WTC11 (cell line): ENCODE measurements at regions not wholly inside any gene's neighbourhood (a gene's known extent, or its start where the extent isn't known, plus 50 kb on each side); places are given as distances from the start of the nearest gene placed in this dataset.

Source experiments
- ATAC-seq: fragments of 200-7000 bp; cut with Tn5 transposase; 2 replicates; pipeline ENCODE4 v1.10.0; 2021; ENCODE audit warnings: mild to moderate bottlenecking, moderate library complexity
- CTCF ChIA-PET: fragments of 300-600 bp; sonication (Branson Sonifier 250); formaldehyde crosslinking; loops from one replicate; lab custom pipeline; 2021; ENCODE audit warnings: antibody characterized with exemption; lab: Charles Lee
- POLR2A ChIA-PET: fragments of 350-600 bp; sonication (Branson Sonifier 250); formaldehyde crosslinking; loops from one replicate; lab custom pipeline; 2021; ENCODE audit warnings: antibody characterized with exemption; lab: Charles Lee
- DNase-seq: peaks from one replicate; pipeline ENCODE4 v3.0.0; 2021; ENCODE audit warnings: low spot score
- H3K27ac Mint-ChIP-seq: 2 replicates; pipeline ENCODE4 v1.8.0; 2021; ENCODE audit warnings: mixed read lengths
- H3K27me3 Mint-ChIP-seq: 2 replicates; pipeline ENCODE4 v1.8.0; 2021; ENCODE audit warnings: low read depth, mild to moderate bottlenecking, moderate library complexity, mixed read lengths
- H3K36me3 Mint-ChIP-seq: 2 replicates; pipeline ENCODE4 v1.8.0; 2021; ENCODE audit warnings: mixed read lengths
- H3K4me1 Mint-ChIP-seq: 2 replicates; pipeline ENCODE4 v1.8.0; 2022; ENCODE audit warnings: mixed read lengths
- H3K4me3 Mint-ChIP-seq: 2 replicates; pipeline ENCODE4 v1.8.0; 2021; ENCODE audit warnings: mild to moderate bottlenecking, moderate library complexity, mixed read lengths
- H3K9me3 Mint-ChIP-seq: 2 replicates; pipeline ENCODE4 v1.8.0; 2021; ENCODE audit warnings: mixed read lengths
- CREM ChIP-seq: sonication (generic); formaldehyde crosslinking; IDR thresholded peaks from 2 replicates; pipeline ENCODE4 v1.8.1; 2022; ENCODE audit warnings: mild to moderate bottlenecking, missing genetic modification reagents, moderate library complexity
- FOXJ3 ChIP-seq: sonication (generic); formaldehyde crosslinking; IDR thresholded peaks from 2 replicates; pipeline ENCODE4 v1.9.0; 2021; ENCODE audit warnings: missing genetic modification reagents, mild to moderate bottlenecking, borderline replicate concordance
- GRHL2 ChIP-seq: fragments of 250-450 bp; sonication (Bioruptor Pico); IDR thresholded peaks from 2 replicates; pipeline ENCODE4 v1.8.0; 2022; ENCODE audit warnings: mild to moderate bottlenecking, moderate library complexity; ENCODE audit not compliant: insufficient replicate concordance, severe bottlenecking
- JAZF1 ChIP-seq: fragments of 250-450 bp; sonication (Bioruptor Pico); IDR thresholded peaks from 2 replicates; pipeline ENCODE4 v1.9.0; 2021; ENCODE audit warnings: moderate library complexity, mild to moderate bottlenecking, inconsistent platforms
- MXD4 ChIP-seq: fragments of 250-450 bp; sonication (Bioruptor Pico); IDR thresholded peaks from 2 replicates; pipeline ENCODE4 v1.8.0; 2021; ENCODE audit warnings: mild to moderate bottlenecking, moderate library complexity, borderline replicate concordance
- MYBL2 ChIP-seq: sonication (generic); formaldehyde crosslinking; IDR thresholded peaks from 2 replicates; pipeline ENCODE4 v1.8.1; 2023; ENCODE audit warnings: mild to moderate bottlenecking, moderate library complexity, missing genetic modification reagents
- NR2C2 ChIP-seq: sonication (generic); formaldehyde crosslinking; IDR thresholded peaks from 2 replicates; pipeline ENCODE4 v1.8.0; 2022; ENCODE audit warnings: mild to moderate bottlenecking, missing genetic modification reagents
- SOX15 ChIP-seq: fragments of 250-450 bp; sonication (Bioruptor Pico); IDR thresholded peaks from 2 replicates; pipeline ENCODE4 v1.9.0; 2021; ENCODE audit warnings: mild to moderate bottlenecking
- TCF7 ChIP-seq: sonication (generic); formaldehyde crosslinking; IDR thresholded peaks from 2 replicates; pipeline ENCODE4 v1.8.0; 2022; ENCODE audit warnings: mild to moderate bottlenecking, low read depth, missing genetic modification reagents, moderate library complexity
- ZNF121 ChIP-seq: sonication (generic); formaldehyde crosslinking; IDR thresholded peaks from 2 replicates; pipeline ENCODE4 v1.8.0; 2023; ENCODE audit warnings: missing genetic modification reagents
- ZNF138 ChIP-seq: sonication (generic); formaldehyde crosslinking; conservative IDR thresholded peaks from 2 replicates; pipeline ENCODE4 v1.8.1; 2022; ENCODE audit warnings: mild to moderate bottlenecking, moderate library complexity, missing genetic modification reagents
- ZNF423 ChIP-seq: fragments of 250-450 bp; sonication (Bioruptor Pico); IDR thresholded peaks from 2 replicates; pipeline ENCODE4 v2.1.2; 2022; ENCODE audit warnings: mild to moderate bottlenecking, moderate library complexity
- ZNF671 ChIP-seq: fragments of 250-450 bp; sonication (Bioruptor Pico); IDR thresholded peaks from 2 replicates; pipeline ENCODE4 v1.8.0; 2021; ENCODE audit warnings: mild to moderate bottlenecking
- TF ChIP-seq, protein P1 (sequence below): sonication (generic); formaldehyde crosslinking; conservative IDR thresholded peaks from 2 replicates; pipeline ENCODE4 v1.8.1; 2023; ENCODE audit warnings: mild to moderate bottlenecking, low read depth, missing genetic modification reagents, moderate library complexity
- TF ChIP-seq, protein P2 (sequence below): sonication (generic); formaldehyde crosslinking; IDR thresholded peaks from 2 replicates; pipeline ENCODE4 v1.8.1; 2023; ENCODE audit warnings: mild to moderate bottlenecking, moderate library complexity, missing genetic modification reagents
- TF ChIP-seq, protein P3 (sequence below): sonication (generic); formaldehyde crosslinking; IDR thresholded peaks from 2 replicates; pipeline ENCODE4 v1.8.1; 2022; ENCODE audit warnings: low read depth, missing genetic modification reagents, borderline replicate concordance
- TF ChIP-seq, protein P4 (sequence below): sonication (generic); formaldehyde crosslinking; IDR thresholded peaks from 2 replicates; pipeline ENCODE4 v1.8.0; 2022; ENCODE audit warnings: mild to moderate bottlenecking, missing genetic modification reagents
- TF ChIP-seq, protein P5 (sequence below): fragments of 250-450 bp; sonication (Bioruptor Pico); IDR thresholded peaks from 2 replicates; pipeline ENCODE4 v1.9.0; 2021; ENCODE audit warnings: mild to moderate bottlenecking, borderline replicate concordance
- TF ChIP-seq, protein P6 (sequence below): sonication (generic); formaldehyde crosslinking; IDR thresholded peaks from 2 replicates; pipeline ENCODE4 v1.8.1; 2023; ENCODE audit warnings: mild to moderate bottlenecking, missing genetic modification reagents
- TF ChIP-seq, protein P7 (sequence below): fragments of 250-450 bp; sonication (Bioruptor Pico); IDR thresholded peaks from 2 replicates; pipeline ENCODE4 v1.9.0; 2021; ENCODE audit warnings: mild to moderate bottlenecking

DNA sequence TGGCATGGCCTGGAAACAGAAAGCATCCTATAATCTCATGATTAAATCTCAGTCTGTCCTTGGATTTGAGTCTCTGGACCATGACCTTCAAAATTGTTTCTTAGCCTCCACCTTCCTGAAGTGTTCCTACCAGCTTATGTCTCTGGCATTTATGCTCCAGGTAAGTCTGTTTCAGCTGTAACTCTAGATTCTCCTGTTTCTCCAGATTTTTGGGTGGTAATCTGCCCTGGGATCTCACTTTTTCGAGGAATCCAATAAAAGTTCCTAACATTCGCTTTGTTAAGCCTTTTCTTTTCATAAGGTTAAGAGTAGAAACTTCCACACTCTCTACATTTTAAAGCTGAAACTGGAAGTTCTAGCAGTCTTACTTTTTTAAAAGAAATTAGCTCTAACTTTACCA is 318.5 kb downstream of the C6orf118 start:
- Mint-ChIP-seq H3K27me3 (no peaks in the 10 kb centered on the region; the same call in 1 of the 2 replicates), H3K36me3 (no peaks in the 10 kb centered on the region), H3K9me3 (peaks cover 6% of the 10 kb centered on the region)

More for the DNA sequence above, 318.5 kb downstream of the C6orf118 start:
- Mint-ChIP-seq H3K4me3 (no peak overlapping the region), H3K27ac (no peak overlapping the region), H3K4me1 (no peaks in the 10 kb centered on the region)
- DNase-seq: no peak
- CTCF ChIA-PET: no interaction called here
- POLR2A ChIA-PET: no interaction called here
- TF ChIP-seq GRHL2 (CRISPR knock-in tag): no peak
- no peak for TF ChIP-seq CREM
- TF ChIP-seq, protein P1, sequence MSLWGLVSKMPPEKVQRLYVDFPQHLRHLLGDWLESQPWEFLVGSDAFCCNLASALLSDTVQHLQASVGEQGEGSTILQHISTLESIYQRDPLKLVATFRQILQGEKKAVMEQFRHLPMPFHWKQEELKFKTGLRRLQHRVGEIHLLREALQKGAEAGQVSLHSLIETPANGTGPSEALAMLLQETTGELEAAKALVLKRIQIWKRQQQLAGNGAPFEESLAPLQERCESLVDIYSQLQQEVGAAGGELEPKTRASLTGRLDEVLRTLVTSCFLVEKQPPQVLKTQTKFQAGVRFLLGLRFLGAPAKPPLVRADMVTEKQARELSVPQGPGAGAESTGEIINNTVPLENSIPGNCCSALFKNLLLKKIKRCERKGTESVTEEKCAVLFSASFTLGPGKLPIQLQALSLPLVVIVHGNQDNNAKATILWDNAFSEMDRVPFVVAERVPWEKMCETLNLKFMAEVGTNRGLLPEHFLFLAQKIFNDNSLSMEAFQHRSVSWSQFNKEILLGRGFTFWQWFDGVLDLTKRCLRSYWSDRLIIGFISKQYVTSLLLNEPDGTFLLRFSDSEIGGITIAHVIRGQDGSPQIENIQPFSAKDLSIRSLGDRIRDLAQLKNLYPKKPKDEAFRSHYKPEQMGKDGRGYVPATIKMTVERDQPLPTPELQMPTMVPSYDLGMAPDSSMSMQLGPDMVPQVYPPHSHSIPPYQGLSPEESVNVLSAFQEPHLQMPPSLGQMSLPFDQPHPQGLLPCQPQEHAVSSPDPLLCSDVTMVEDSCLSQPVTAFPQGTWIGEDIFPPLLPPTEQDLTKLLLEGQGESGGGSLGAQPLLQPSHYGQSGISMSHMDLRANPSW: no peak
- TF ChIP-seq, protein P2, sequence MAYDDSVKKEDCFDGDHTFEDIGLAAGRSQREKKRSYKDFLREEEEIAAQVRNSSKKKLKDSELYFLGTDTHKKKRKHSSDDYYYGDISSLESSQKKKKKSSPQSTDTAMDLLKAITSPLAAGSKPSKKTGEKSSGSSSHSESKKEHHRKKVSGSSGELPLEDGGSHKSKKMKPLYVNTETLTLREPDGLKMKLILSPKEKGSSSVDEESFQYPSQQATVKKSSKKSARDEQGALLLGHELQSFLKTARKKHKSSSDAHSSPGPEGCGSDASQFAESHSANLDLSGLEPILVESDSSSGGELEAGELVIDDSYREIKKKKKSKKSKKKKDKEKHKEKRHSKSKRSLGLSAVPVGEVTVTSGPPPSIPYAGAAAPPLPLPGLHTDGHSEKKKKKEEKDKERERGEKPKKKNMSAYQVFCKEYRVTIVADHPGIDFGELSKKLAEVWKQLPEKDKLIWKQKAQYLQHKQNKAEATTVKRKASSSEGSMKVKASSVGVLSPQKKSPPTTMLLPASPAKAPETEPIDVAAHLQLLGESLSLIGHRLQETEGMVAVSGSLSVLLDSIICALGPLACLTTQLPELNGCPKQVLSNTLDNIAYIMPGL (CRISPR knock-in tag): no peak
- TF ChIP-seq, protein P3, sequence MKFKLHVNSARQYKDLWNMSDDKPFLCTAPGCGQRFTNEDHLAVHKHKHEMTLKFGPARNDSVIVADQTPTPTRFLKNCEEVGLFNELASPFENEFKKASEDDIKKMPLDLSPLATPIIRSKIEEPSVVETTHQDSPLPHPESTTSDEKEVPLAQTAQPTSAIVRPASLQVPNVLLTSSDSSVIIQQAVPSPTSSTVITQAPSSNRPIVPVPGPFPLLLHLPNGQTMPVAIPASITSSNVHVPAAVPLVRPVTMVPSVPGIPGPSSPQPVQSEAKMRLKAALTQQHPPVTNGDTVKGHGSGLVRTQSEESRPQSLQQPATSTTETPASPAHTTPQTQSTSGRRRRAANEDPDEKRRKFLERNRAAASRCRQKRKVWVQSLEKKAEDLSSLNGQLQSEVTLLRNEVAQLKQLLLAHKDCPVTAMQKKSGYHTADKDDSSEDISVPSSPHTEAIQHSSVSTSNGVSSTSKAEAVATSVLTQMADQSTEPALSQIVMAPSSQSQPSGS: no peak
- TF ChIP-seq, protein P4, sequence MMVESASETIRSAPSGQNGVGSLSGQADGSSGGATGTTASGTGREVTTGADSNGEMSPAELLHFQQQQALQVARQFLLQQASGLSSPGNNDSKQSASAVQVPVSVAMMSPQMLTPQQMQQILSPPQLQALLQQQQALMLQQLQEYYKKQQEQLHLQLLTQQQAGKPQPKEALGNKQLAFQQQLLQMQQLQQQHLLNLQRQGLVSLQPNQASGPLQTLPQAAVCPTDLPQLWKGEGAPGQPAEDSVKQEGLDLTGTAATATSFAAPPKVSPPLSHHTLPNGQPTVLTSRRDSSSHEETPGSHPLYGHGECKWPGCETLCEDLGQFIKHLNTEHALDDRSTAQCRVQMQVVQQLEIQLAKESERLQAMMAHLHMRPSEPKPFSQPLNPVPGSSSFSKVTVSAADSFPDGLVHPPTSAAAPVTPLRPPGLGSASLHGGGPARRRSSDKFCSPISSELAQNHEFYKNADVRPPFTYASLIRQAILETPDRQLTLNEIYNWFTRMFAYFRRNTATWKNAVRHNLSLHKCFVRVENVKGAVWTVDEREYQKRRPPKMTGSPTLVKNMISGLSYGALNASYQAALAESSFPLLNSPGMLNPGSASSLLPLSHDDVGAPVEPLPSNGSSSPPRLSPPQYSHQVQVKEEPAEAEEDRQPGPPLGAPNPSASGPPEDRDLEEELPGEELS (CRISPR knock-in tag): no peak
- no peak for TF ChIP-seq MYBL2 (CRISPR knock-in tag)
- TF ChIP-seq MXD4 (CRISPR knock-in tag): no peak
- TF ChIP-seq, protein P5, sequence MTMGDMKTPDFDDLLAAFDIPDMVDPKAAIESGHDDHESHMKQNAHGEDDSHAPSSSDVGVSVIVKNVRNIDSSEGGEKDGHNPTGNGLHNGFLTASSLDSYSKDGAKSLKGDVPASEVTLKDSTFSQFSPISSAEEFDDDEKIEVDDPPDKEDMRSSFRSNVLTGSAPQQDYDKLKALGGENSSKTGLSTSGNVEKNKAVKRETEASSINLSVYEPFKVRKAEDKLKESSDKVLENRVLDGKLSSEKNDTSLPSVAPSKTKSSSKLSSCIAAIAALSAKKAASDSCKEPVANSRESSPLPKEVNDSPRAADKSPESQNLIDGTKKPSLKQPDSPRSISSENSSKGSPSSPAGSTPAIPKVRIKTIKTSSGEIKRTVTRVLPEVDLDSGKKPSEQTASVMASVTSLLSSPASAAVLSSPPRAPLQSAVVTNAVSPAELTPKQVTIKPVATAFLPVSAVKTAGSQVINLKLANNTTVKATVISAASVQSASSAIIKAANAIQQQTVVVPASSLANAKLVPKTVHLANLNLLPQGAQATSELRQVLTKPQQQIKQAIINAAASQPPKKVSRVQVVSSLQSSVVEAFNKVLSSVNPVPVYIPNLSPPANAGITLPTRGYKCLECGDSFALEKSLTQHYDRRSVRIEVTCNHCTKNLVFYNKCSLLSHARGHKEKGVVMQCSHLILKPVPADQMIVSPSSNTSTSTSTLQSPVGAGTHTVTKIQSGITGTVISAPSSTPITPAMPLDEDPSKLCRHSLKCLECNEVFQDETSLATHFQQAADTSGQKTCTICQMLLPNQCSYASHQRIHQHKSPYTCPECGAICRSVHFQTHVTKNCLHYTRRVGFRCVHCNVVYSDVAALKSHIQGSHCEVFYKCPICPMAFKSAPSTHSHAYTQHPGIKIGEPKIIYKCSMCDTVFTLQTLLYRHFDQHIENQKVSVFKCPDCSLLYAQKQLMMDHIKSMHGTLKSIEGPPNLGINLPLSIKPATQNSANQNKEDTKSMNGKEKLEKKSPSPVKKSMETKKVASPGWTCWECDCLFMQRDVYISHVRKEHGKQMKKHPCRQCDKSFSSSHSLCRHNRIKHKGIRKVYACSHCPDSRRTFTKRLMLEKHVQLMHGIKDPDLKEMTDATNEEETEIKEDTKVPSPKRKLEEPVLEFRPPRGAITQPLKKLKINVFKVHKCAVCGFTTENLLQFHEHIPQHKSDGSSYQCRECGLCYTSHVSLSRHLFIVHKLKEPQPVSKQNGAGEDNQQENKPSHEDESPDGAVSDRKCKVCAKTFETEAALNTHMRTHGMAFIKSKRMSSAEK (CRISPR knock-in tag): no peak
- no peak for TF ChIP-seq SOX15 (CRISPR knock-in tag)
- no peak for TF ChIP-seq FOXJ3 (CRISPR knock-in tag)
- no peak for TF ChIP-seq ZNF423 (CRISPR knock-in tag)
- TF ChIP-seq ZNF121 (CRISPR knock-in tag): no peak
- no peak for TF ChIP-seq ZNF671 (CRISPR knock-in tag)
- no peak for TF ChIP-seq TCF7 (CRISPR knock-in tag)
- TF ChIP-seq NR2C2 (CRISPR knock-in tag): no peak
- no peak for TF ChIP-seq JAZF1
- TF ChIP-seq, protein P6, sequence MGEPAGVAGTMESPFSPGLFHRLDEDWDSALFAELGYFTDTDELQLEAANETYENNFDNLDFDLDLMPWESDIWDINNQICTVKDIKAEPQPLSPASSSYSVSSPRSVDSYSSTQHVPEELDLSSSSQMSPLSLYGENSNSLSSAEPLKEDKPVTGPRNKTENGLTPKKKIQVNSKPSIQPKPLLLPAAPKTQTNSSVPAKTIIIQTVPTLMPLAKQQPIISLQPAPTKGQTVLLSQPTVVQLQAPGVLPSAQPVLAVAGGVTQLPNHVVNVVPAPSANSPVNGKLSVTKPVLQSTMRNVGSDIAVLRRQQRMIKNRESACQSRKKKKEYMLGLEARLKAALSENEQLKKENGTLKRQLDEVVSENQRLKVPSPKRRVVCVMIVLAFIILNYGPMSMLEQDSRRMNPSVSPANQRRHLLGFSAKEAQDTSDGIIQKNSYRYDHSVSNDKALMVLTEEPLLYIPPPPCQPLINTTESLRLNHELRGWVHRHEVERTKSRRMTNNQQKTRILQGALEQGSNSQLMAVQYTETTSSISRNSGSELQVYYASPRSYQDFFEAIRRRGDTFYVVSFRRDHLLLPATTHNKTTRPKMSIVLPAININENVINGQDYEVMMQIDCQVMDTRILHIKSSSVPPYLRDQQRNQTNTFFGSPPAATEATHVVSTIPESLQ (CRISPR knock-in tag): no peak
- TF ChIP-seq ZNF138 (CRISPR knock-in tag): no peak
- TF ChIP-seq, protein P7, sequence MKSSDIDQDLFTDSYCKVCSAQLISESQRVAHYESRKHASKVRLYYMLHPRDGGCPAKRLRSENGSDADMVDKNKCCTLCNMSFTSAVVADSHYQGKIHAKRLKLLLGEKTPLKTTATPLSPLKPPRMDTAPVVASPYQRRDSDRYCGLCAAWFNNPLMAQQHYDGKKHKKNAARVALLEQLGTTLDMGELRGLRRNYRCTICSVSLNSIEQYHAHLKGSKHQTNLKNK (CRISPR knock-in tag): no peak
- ATAC-seq: no peak
